ENCODE measurements at regions not wholly inside any gene's neighbourhood (a gene's known extent, or its start where the extent isn't known, plus 50 kb on each side); places are given as distances from the start of the nearest gene placed in this dataset.

DNA sequence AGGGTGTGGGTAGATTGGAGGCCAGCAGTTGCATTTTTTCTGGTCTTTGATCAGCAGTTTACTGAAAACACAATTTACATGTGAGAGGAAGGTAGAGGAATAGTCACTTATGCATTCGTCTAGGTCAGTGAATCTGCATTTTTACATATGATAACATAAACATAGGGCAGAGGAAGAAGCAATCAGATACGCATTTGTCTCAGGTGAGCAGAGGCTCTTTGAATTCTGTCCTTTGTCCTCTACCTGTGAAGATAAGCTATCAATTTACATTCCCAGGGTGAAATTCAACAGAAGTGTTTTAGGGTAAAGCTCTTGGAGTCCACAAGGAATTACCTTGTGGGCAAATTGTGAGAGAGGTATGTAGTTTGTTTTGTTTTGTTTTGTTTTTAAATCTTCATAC, 306.5 kb downstream of the MAGEB5 start:
- TF ChIP-seq, protein P1, sequence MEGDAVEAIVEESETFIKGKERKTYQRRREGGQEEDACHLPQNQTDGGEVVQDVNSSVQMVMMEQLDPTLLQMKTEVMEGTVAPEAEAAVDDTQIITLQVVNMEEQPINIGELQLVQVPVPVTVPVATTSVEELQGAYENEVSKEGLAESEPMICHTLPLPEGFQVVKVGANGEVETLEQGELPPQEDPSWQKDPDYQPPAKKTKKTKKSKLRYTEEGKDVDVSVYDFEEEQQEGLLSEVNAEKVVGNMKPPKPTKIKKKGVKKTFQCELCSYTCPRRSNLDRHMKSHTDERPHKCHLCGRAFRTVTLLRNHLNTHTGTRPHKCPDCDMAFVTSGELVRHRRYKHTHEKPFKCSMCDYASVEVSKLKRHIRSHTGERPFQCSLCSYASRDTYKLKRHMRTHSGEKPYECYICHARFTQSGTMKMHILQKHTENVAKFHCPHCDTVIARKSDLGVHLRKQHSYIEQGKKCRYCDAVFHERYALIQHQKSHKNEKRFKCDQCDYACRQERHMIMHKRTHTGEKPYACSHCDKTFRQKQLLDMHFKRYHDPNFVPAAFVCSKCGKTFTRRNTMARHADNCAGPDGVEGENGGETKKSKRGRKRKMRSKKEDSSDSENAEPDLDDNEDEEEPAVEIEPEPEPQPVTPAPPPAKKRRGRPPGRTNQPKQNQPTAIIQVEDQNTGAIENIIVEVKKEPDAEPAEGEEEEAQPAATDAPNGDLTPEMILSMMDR (IDR thresholded peaks at IDR 0.05; ENCODE audit: low read length), result no peak
- no peak for TF ChIP-seq EZH2 (IDR thresholded peaks at IDR 0.05; ENCODE audit: borderline replicate concordance, low read length)

Data from OCI-LY1 (cell line).